HepG2 (cell line): ENCODE measurements at regions not wholly inside any gene's neighbourhood (a gene's known extent, or its start where the extent isn't known, plus 50 kb on each side); places are given as distances from the start of the nearest gene placed in this dataset.

Experiments
- ATAC-seq: fragments of 200-7000 bp; cut with Tn5 transposase; 3 replicates; pipeline ENCODE4 v1.9.1; 2020; ENCODE audit warnings: mild to moderate bottlenecking, moderate library complexity
- BruUV-seq: library from RNA; stranded (reverse); fragments of 400-500 nt; replicated peaks from 2 replicates; lab custom pipeline; 2021; lab: Mats Ljungman, UMichigan
- CTCF ChIA-PET: fragments of 300-600 bp; formaldehyde crosslinking; extraction: SDS; loops from one replicate; lab custom pipeline; 2021; ENCODE audit warnings: low total read pairs, inconsistent platforms, low intra/inter-chr PET ratio; lab: Yijun Ruan, JAX
- POLR2A ChIA-PET: fragments of 350-600 bp; sonication (Branson Sonifier 250); formaldehyde crosslinking; loops from one replicate; lab custom pipeline; 2020; ENCODE audit warnings: antibody characterized with exemption, inconsistent platforms; lab: Yijun Ruan, JAX
- DNase-seq: peaks from one replicate; pipeline ENCODE4 v3.0.0-alpha.2; 2015; ENCODE audit warnings: low spot score
- FAIRE-seq: peaks from 3 replicates; lab custom pipeline; 2011; peaks lifted over from hg19 to GRCh38; lab: Jason Lieb, UNC
- H2AFZ ChIP-seq: one replicate; pipeline ENCODE4 v1.6.1; 2011; ENCODE audit warnings: low read length, inconsistent platforms
- H3K27ac ChIP-seq: fragments of 300-600 bp; 3 replicates; pipeline ENCODE4 v1.8.0; 2011; ENCODE audit warnings: mixed run types, mild to moderate bottlenecking, mixed read lengths, low read length, inconsistent platforms; ENCODE audit not compliant: insufficient read depth; ENCODE audit errors: extremely low read length
- H3K27me3 ChIP-seq, 2 experiments: fragments of 200-600 bp in 1 of 2; 2 replicates in 1 of 2; 3 replicates in 1 of 2; pipeline versions ENCODE4 v1.6.0 to v1.8.0; 2011; ENCODE audit warnings: low read length in 2 of 2, mild to moderate bottlenecking in 2 of 2, moderate library complexity in 2 of 2, inconsistent platforms in 1 of 2; ENCODE audit not compliant: insufficient read depth in 2 of 2, control insufficient read depth in 1 of 2
- H3K36me3 ChIP-seq, 2 experiments: fragments of 200-600 bp in 1 of 2; replicated peaks in 1 of 2; 2 replicates in 1 of 2; 3 replicates in 1 of 2; pipeline versions ENCODE4 v1.5.1 to v1.8.0; 2011; ENCODE audit warnings: low read length in 2 of 2, inconsistent platforms in 1 of 2; ENCODE audit not compliant: insufficient read depth in 2 of 2, control insufficient read depth in 1 of 2
- H3K4me1 ChIP-seq: 2 replicates; pipeline ENCODE4 v1.5.1; 2012; ENCODE audit warnings: low read length, inconsistent platforms; ENCODE audit not compliant: insufficient read depth
- H3K4me2 ChIP-seq: 2 replicates; pipeline ENCODE4 v1.6.0; 2011; ENCODE audit warnings: low read depth, low read length, inconsistent platforms
- H3K4me3 ChIP-seq, 3 experiments: fragments of 200-600 bp in 1 of 3; sonication (generic), shearing (Covaris generic) in 1 of 3; replicated peaks in 1 of 3; 2 replicates each; pipeline ENCODE4 v1.5.1; 2011 to 2016; ENCODE audit warnings: low read length in 3 of 3, inconsistent platforms in 2 of 3, low read depth in 2 of 3, mild to moderate bottlenecking in 2 of 3, control low read depth in 1 of 3, mixed read lengths in 1 of 3; ENCODE audit not compliant: insufficient read depth in 1 of 3
- H3K79me2 ChIP-seq: one replicate; pipeline ENCODE4 v1.6.1; 2011; ENCODE audit warnings: low read length, inconsistent platforms; ENCODE audit not compliant: insufficient read depth
- H3K9ac ChIP-seq: 2 replicates; pipeline ENCODE4 v1.6.0; 2011; ENCODE audit warnings: mild to moderate bottlenecking, low read depth, low read length, inconsistent platforms; ENCODE audit not compliant: insufficient read depth
- H3K9me3 ChIP-seq: 2 replicates; pipeline ENCODE4 v1.5.1; 2012; ENCODE audit warnings: mild to moderate bottlenecking, low read length
- H4K20me1 ChIP-seq: 2 replicates; pipeline ENCODE4 v1.6.0; 2011; ENCODE audit warnings: inconsistent platforms, mild to moderate bottlenecking, low read length, moderate library complexity; ENCODE audit not compliant: insufficient read depth
- CEBPG ChIP-seq: IDR thresholded peaks from 2 replicates; pipeline ENCODE4 v1.6.1; 2016
- FOSL1 ChIP-seq: sonication (generic); formaldehyde crosslinking; IDR thresholded peaks from 2 replicates; pipeline ENCODE4 v1.9.0; 2021; ENCODE audit warnings: missing genetic modification reagents, borderline replicate concordance
- GATA4 ChIP-seq: sonication (generic); IDR thresholded peaks from 2 replicates; pipeline ENCODE4 v1.6.1; 2016; ENCODE audit warnings: antibody characterized with exemption, low read depth, borderline replicate concordance
- NONO ChIP-seq, 2 experiments: fragments of 450-650 bp in 1 of 2; sonication (generic) in 1 of 2; formaldehyde crosslinking in 1 of 2; IDR thresholded peaks in 1 of 2; conservative IDR thresholded peaks in 1 of 2; 2 replicates each; pipeline versions ENCODE4 v1.6.1 to v1.8.0; 2017 to 2022; ENCODE audit warnings: mild to moderate bottlenecking in 1 of 2, missing genetic modification reagents in 1 of 2, moderate library complexity in 1 of 2
- PHF8 ChIP-seq: sonication (generic); formaldehyde crosslinking; IDR thresholded peaks from 2 replicates; pipeline ENCODE4 v1.5.0; 2020; ENCODE audit warnings: missing genetic modification reagents
- SATB2 ChIP-seq: sonication (generic); formaldehyde crosslinking; IDR thresholded peaks from 2 replicates; pipeline ENCODE4 v1.5.0; 2020; ENCODE audit warnings: missing genetic modification reagents
- ZNF101 ChIP-seq: sonication (generic); formaldehyde crosslinking; IDR thresholded peaks from 2 replicates; pipeline ENCODE4 v1.4.0; 2020; ENCODE audit warnings: mild to moderate bottlenecking, low read depth, missing genetic modification reagents, borderline replicate concordance
- ZNF234 ChIP-seq: sonication (generic); formaldehyde crosslinking; conservative IDR thresholded peaks from 2 replicates; pipeline ENCODE4 v1.5.1; 2020; ENCODE audit warnings: mild to moderate bottlenecking, missing genetic modification reagents
- ZNF318 ChIP-seq: sonication (generic); formaldehyde crosslinking; IDR thresholded peaks from 2 replicates; pipeline ENCODE4 v1.4.0; 2020; ENCODE audit warnings: mild to moderate bottlenecking, missing genetic modification reagents
- ZNF619 ChIP-seq: sonication (generic); formaldehyde crosslinking; IDR thresholded peaks from 2 replicates; pipeline ENCODE4 v1.4.0; 2020; ENCODE audit warnings: mild to moderate bottlenecking, missing genetic modification reagents
- ZNF691 ChIP-seq: sonication (generic); formaldehyde crosslinking; IDR thresholded peaks from 2 replicates; pipeline ENCODE4 v1.4.0; 2020; ENCODE audit warnings: missing genetic modification reagents, low read depth, mild to moderate bottlenecking, borderline replicate concordance
- WGBS: methylation state at CpG from one replicate; pipeline ENCODE4 v1.1.6; 2017; ENCODE audit warnings: low lambda C conversion rate; 5-methylcytosine and 5-hydroxymethylcytosine counted together
- in situ Hi-C: cut with HindIII; loops from 2 replicates; pipeline ENCODE4 v1.10.0; 2017; ENCODE audit warnings: low pct_unique_long_range_greater_than_20kb; ENCODE audit not compliant: extremely low pct_ligation_motif_present
- intact Hi-C: fragments of 100-400 bp; cut with micrococcal nuclease; formaldehyde crosslinking; loops from one replicate; pipeline ENCODE4 v1.10.0; 2022; ENCODE audit not compliant: unreplicated experiment

GRCh38 chr20:55449091-55449490, 556.2 kb downstream of the CBLN4 start:
- ATAC-seq (no peak), FAIRE-seq (no peak), DNase-seq (no peak)
- no peaks in the 10 kb centered on the region; a peak in 1 of 5 replicates for H3K36me3 ChIP-seq
- no peak overlapping the region for H2AFZ ChIP-seq
- H3K27me3 ChIP-seq: no peaks in the 10 kb centered on the region
- intact Hi-C loops: no loop called here
- 0% methylated on average over 1 of the region's 1 CpG for WGBS
- H3K79me2 ChIP-seq: no peaks in the 10 kb centered on the region
- TF ChIP-seq ZNF691 (CRISPR knock-in tag) (no peak), GATA4 (no peak), ZNF234 (CRISPR knock-in tag) (no peak), FOSL1 (CRISPR knock-in tag) (no peak), NONO (IDR thresholded peaks at IDR 0.05) (no peak), NONO (CRISPR knock-in tag; conservative IDR thresholded peaks at IDR 0.05) (no peak), ZNF619 (no peak), ZNF101 (CRISPR knock-in tag) (no peak), SATB2 (CRISPR knock-in tag) (no peak)
- H3K27ac ChIP-seq: no peak overlapping the region
- H4K20me1 ChIP-seq: no peaks in the 10 kb centered on the region
- no peak overlapping the region for H3K9ac ChIP-seq
- POLR2A ChIA-PET: no interaction called here
- peaks cover 87% of the 10 kb centered on the region for H3K9me3 ChIP-seq
- in situ Hi-C loops: no loop called here
- H3K4me1 ChIP-seq: no peaks in the 10 kb centered on the region
- H3K4me3 ChIP-seq: no peak overlapping the region
- CTCF ChIA-PET: no interaction called here
- H3K4me2 ChIP-seq: no peak overlapping the region
- BruUV-seq: no TSS peak

- Histone ChIP-seq H3K36me3 (no peaks in the 10 kb centered on the region), H3K4me2 (no peak overlapping the region), H3K9ac (no peak overlapping the region), H3K27me3 (no peaks in the 10 kb centered on the region), H3K4me1 (no peaks in the 10 kb centered on the region), H3K79me2 (no peaks in the 10 kb centered on the region), H3K4me3 (no peak overlapping the region), H2AFZ (no peak overlapping the region), H4K20me1 (no peaks in the 10 kb centered on the region), H3K9me3 (peaks cover 98% of the 10 kb centered on the region), H3K27ac (no peak overlapping the region)
- ChIA-PET CTCF (no interaction called here), POLR2A (no interaction called here)
- intact Hi-C loops (no loop called here), in situ Hi-C loops (no loop called here)
- FAIRE-seq (no peak), ATAC-seq (no peak), DNase-seq (no peak)
- no TSS peak for BruUV-seq
- WGBS: 48% methylated on average over 6 of the region's 6 CpGs
- TF ChIP-seq PHF8 (CRISPR knock-in tag) (no peak), CEBPG (CRISPR knock-in tag) (no peak), ZNF318 (no peak)
These were observed 559.0 kb downstream of the CBLN4 start for GRCh38 chr20:55446301-55446700.
